ENCODE measurements at regions not wholly inside any gene's neighbourhood (a gene's known extent, or its start where the extent isn't known, plus 50 kb on each side); places are given as distances from the start of the nearest gene placed in this dataset.

DNA sequence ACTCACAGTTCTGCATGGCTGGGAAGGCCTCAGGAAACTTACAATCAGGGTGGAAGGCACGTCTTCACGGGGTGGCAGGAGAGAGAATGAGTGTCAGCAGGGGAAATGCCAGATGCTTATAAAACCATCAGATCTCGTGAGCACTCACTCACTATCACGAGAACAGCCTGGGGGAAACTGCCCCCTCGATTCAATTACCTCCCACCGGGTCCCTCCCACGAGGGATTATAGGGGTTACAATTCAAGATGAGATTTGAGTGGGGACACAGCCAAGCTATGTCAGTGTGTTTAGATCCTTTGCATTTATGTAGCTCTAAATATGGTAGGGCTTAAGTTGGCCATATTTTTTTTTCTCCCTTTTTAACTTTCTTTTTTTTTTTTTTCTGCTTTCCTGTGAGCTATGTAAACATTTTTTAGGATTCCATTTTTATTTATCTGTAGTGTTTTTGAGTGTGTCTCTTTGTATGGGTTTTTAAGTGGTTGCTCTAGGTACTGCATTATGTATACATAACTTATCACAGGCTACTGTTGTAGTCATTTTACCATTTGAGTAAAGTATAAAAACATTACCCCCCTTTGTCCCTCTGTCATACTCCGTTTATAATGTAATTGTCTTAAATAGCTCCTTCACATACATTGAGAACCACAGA is 79.0 kb downstream of the ADRA2C start:
- TF ChIP-seq, protein P1, sequence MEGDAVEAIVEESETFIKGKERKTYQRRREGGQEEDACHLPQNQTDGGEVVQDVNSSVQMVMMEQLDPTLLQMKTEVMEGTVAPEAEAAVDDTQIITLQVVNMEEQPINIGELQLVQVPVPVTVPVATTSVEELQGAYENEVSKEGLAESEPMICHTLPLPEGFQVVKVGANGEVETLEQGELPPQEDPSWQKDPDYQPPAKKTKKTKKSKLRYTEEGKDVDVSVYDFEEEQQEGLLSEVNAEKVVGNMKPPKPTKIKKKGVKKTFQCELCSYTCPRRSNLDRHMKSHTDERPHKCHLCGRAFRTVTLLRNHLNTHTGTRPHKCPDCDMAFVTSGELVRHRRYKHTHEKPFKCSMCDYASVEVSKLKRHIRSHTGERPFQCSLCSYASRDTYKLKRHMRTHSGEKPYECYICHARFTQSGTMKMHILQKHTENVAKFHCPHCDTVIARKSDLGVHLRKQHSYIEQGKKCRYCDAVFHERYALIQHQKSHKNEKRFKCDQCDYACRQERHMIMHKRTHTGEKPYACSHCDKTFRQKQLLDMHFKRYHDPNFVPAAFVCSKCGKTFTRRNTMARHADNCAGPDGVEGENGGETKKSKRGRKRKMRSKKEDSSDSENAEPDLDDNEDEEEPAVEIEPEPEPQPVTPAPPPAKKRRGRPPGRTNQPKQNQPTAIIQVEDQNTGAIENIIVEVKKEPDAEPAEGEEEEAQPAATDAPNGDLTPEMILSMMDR (IDR thresholded peaks at IDR 0.05), result no peak
- no peak for TF ChIP-seq ZFX (IDR thresholded peaks at IDR 0.05; ENCODE audit: borderline replicate concordance)
- H3K27ac ChIP-seq, result no peak overlapping the region

DNA sequence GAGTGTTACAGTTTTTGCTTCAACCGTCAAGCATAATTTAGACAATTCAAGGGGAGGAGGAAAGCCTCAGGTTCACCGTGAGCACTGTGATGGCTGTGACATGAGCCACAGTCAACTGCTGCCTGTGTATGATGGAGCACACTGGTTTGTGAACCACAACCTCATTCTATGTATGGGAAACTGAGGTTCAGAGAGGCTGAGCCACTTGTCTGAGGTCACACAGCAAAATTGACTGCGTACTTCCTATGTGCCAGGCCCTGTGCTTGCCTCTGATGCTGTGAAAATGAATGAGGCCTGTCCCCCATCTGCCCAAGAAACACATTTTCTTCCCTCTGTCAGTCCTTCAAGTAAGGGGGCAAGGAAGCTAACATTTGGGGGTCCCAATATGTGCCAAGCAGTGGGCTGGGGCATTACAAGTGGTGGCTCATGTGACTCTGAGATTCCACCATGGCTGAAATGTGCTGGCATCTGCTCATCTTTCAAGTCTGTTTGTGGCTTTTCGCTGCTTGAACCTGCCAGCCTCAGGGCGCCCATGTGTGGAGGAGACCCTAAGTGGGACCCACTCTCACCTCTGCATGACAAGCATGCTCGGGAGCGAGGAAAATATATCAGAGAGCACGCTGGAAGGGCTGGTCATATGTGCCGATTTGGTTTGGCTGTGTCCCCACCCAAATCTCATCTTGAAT is 79.7 kb downstream of the ADRA2C start:
- TF ChIP-seq, protein P1 (IDR thresholded peaks at IDR 0.05), result no peak
- no peak overlapping the region for H3K27ac ChIP-seq

DNA sequence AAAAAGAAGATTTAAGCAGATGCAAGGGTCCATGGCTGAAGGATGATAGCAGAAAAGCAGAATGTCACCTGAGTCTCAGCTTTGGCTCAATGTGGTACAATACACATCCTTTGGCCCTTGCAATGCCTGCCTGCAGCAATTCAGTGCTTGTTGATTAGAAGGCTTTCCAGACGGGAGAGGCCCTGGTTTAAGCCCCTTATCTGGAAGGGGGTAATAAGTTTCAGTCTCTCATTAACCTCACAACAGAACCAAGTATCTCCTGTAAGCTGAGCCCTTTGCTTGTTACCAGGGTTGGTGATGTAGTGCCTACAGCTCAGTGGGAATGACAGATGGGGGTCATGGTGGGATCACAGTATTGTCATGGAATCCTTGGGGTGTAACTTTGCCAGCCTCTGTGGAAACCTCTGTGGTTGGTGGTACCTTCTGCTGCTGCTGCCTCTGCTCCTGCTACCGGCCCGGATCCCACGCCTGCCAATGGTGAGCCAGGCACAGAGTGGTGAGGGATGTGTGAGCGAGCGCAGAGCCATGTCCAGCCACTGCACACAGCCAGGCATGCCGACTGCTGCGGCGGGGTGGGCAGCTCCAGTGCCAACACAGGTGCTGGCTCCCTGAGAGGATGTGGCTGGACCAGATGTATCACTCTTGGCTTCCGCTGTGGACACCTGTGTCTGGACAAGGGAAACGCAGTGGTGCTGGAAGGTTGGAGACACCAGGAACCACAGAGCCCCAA is 81.2 kb downstream of the ADRA2C start:
- TF ChIP-seq, protein P1 (IDR thresholded peaks at IDR 0.05), result no peak
- no peak for TF ChIP-seq ZFX (IDR thresholded peaks at IDR 0.05; ENCODE audit: borderline replicate concordance)
- no peak overlapping the region for H3K27ac ChIP-seq

DNA sequence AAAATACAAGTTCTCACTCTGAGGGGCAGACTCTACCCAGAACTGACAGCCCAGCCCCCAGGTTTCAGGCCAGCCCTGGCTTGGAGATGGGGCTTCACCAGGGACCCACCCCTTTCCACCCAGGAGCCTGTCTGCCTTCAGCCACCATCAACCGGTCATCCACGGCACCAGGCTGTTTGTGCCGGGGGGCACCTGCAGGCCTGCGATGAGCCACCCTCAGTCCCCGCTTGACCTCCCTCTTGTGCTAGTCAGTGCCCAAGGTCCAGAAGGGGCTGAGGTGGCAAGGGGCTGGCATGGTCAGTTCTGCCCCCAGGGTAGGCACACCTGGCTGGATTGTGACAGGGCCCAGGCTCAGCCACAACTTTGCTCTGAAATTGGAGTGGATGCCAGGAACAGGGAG is 82.1 kb downstream of the ADRA2C start:
- no peak overlapping the region for H3K27ac ChIP-seq
- TF ChIP-seq, protein P1 (IDR thresholded peaks at IDR 0.05), result no peak
- TF ChIP-seq ZFX (IDR thresholded peaks at IDR 0.05; ENCODE audit: borderline replicate concordance), result no peak

GRCh38 chr4:3849140-3849539 is 83.0 kb downstream of the ADRA2C start:
- TF ChIP-seq, protein P1 (IDR thresholded peaks at IDR 0.05), result no peak
- no peak for TF ChIP-seq ZFX (IDR thresholded peaks at IDR 0.05; ENCODE audit: borderline replicate concordance)
- no peak overlapping the region for H3K27ac ChIP-seq

GRCh38 chr4:3850128-3850527 is 83.9 kb downstream of the ADRA2C start:
- no peak overlapping the region for H3K27ac ChIP-seq
- no peak for TF ChIP-seq ZFX (IDR thresholded peaks at IDR 0.05; ENCODE audit: borderline replicate concordance)
- TF ChIP-seq, protein P1 (IDR thresholded peaks at IDR 0.05), result no peak

- TF ChIP-seq, protein P1 (IDR thresholded peaks at IDR 0.05), result no peak
- TF ChIP-seq ZFX (IDR thresholded peaks at IDR 0.05; ENCODE audit: borderline replicate concordance), result no peak
Measured at GRCh38 chr4:3851211-3851610, 85.0 kb downstream of the ADRA2C start.

More at GRCh38 chr4:3851211-3851610, 85.0 kb downstream of the ADRA2C start:
- H3K27ac ChIP-seq, result no peak overlapping the region

Data from 22Rv1 (cell line).